Mammary epithelial cell (primary cell): ENCODE measurements at regions not wholly inside any gene's neighbourhood (a gene's known extent, or its start where the extent isn't known, plus 50 kb on each side); places are given as distances from the start of the nearest gene placed in this dataset.

Experiments
- CTCF ChIP-seq, 2 donors: IDR thresholded peaks in 1 of 2; conservative IDR thresholded peaks in 1 of 2; 2 replicates each; pipeline ENCODE4 v1.5.1; 2011 to 2012; ENCODE audit warnings: inconsistent platforms in 2 of 2, low read length in 2 of 2, mild to moderate bottlenecking in 2 of 2, control low read depth in 1 of 2, low read depth in 1 of 2; ENCODE audit not compliant: insufficient read depth in 1 of 2; ENCODE audit errors: extremely low read depth in 1 of 2
- EZH2 ChIP-seq: IDR thresholded peaks from 2 replicates; pipeline ENCODE4 v1.6.1; 2012; ENCODE audit warnings: low read length, inconsistent platforms, borderline replicate concordance

DNA sequence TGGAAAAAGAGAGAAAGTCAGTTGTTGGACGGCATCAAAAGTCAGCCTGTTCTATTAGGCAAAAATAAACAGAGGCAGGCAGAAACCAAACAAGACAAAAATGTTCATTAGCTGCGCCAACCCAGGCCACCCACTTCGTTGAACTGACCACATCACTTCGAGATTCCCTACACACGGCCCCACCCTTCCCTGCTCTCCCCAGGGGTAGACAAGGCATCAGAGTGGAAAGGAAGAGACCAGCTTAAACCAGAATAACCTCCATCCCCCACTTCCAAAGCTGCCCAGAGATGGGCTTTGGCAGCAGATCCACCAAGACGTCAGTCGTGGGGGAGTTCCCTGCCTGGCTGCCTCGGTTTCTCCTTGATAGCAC lies 204.6 kb upstream of the TSHZ3 start:
- TF ChIP-seq CTCF (conservative IDR thresholded peaks at IDR 0.05 in 1 of 2, IDR thresholded peaks at IDR 0.05 in 1 of 2; ENCODE audit: extremely low read depth in 1 of 2, insufficient read depth in 1 of 2, low read depth in 1 of 2, low read length in 2 of 2) (no peak), EZH2 (no peak)
